ENCODE measurements at regions not wholly inside any gene's neighbourhood (a gene's known extent, or its start where the extent isn't known, plus 50 kb on each side); places are given as distances from the start of the nearest gene placed in this dataset.

DNA sequence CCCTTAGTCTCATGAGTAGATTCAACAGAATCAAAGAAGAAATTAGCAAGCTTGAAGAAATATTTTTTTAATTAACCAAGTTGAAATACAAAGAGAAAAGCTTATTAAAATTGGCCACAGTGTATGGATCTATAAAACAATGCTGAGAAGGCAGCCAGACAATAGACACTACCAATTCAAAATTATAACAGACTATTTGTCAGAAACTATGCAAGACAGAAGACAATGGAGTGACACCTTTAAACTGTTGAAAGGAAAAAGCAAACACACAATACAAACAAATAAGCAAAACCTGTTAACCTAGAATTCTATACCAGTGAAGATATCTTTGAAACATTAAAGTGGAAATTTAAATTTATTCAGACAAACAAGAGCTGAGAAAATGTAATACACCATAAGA is 225.4 kb downstream of the CASP12 start:
- TF ChIP-seq, protein P1, sequence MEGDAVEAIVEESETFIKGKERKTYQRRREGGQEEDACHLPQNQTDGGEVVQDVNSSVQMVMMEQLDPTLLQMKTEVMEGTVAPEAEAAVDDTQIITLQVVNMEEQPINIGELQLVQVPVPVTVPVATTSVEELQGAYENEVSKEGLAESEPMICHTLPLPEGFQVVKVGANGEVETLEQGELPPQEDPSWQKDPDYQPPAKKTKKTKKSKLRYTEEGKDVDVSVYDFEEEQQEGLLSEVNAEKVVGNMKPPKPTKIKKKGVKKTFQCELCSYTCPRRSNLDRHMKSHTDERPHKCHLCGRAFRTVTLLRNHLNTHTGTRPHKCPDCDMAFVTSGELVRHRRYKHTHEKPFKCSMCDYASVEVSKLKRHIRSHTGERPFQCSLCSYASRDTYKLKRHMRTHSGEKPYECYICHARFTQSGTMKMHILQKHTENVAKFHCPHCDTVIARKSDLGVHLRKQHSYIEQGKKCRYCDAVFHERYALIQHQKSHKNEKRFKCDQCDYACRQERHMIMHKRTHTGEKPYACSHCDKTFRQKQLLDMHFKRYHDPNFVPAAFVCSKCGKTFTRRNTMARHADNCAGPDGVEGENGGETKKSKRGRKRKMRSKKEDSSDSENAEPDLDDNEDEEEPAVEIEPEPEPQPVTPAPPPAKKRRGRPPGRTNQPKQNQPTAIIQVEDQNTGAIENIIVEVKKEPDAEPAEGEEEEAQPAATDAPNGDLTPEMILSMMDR (IDR thresholded peaks at IDR 0.05): no peak

GRCh38 chr11:104668797-104669463 is 229.3 kb downstream of the CASP12 start:
- H3K27ac ChIP-seq: no peak overlapping the region

More for the DNA sequence above, 225.4 kb downstream of the CASP12 start:
- Histone ChIP-seq H3K27ac (no peak overlapping the region), H3K4me1 (no peaks in the 10 kb centered on the region), H3K36me3 (no peaks in the 10 kb centered on the region), H3K27me3 (no peaks in the 10 kb centered on the region), H3K9me3 (no peaks in the 10 kb centered on the region), H3K4me3 (no peak overlapping the region)
- DNase-seq (ENCODE audit: low spot score): no peak

DNA sequence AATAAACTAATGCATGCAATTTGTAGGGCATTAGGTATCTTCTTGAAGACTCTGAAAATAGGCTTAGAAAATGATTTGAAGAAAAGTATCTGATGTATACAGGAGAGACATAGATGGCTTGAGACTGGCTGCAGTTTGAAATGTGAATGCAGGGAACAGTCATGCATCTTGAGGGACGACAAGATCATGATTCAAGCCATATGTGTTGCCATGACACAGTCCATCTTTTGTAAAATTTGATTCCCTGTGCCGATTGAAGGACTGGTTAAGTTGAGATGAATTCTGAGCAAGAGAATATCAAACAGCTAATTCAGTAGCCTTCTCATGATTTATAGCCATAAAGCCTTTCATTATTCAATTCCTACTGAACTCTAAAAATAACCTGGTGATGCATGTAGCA is 231.6 kb downstream of the CASP12 start:
- H3K36me3 ChIP-seq: no peaks in the 10 kb centered on the region
- DNase-seq (ENCODE audit: low spot score): no peak
- H3K4me1 ChIP-seq: no peaks in the 10 kb centered on the region
- TF ChIP-seq, protein P1 (IDR thresholded peaks at IDR 0.05): no peak
- no peaks in the 10 kb centered on the region for H3K9me3 ChIP-seq
- no peaks in the 10 kb centered on the region for H3K27me3 ChIP-seq
- H3K27ac ChIP-seq: no peak overlapping the region
- H3K4me3 ChIP-seq: no peak overlapping the region

More at GRCh38 chr11:104668797-104669463, 229.3 kb downstream of the CASP12 start:
- Histone ChIP-seq H3K36me3 (no peaks in the 10 kb centered on the region), H3K9me3 (no peaks in the 10 kb centered on the region), H3K4me1 (no peaks in the 10 kb centered on the region), H3K27me3 (no peaks in the 10 kb centered on the region), H3K4me3 (no peak overlapping the region)
- TF ChIP-seq, protein P1 (IDR thresholded peaks at IDR 0.05): no peak
- no peak for DNase-seq (ENCODE audit: low spot score)

GRCh38 chr11:104665641-104666040 is 232.6 kb downstream of the CASP12 start:
- Histone ChIP-seq H3K4me1 (no peaks in the 10 kb centered on the region), H3K27ac (no peak overlapping the region), H3K4me3 (no peak overlapping the region), H3K27me3 (no peaks in the 10 kb centered on the region), H3K36me3 (no peaks in the 10 kb centered on the region), H3K9me3 (no peaks in the 10 kb centered on the region)
- TF ChIP-seq, protein P1 (IDR thresholded peaks at IDR 0.05): no peak
- no peak for DNase-seq (ENCODE audit: low spot score)

DNA sequence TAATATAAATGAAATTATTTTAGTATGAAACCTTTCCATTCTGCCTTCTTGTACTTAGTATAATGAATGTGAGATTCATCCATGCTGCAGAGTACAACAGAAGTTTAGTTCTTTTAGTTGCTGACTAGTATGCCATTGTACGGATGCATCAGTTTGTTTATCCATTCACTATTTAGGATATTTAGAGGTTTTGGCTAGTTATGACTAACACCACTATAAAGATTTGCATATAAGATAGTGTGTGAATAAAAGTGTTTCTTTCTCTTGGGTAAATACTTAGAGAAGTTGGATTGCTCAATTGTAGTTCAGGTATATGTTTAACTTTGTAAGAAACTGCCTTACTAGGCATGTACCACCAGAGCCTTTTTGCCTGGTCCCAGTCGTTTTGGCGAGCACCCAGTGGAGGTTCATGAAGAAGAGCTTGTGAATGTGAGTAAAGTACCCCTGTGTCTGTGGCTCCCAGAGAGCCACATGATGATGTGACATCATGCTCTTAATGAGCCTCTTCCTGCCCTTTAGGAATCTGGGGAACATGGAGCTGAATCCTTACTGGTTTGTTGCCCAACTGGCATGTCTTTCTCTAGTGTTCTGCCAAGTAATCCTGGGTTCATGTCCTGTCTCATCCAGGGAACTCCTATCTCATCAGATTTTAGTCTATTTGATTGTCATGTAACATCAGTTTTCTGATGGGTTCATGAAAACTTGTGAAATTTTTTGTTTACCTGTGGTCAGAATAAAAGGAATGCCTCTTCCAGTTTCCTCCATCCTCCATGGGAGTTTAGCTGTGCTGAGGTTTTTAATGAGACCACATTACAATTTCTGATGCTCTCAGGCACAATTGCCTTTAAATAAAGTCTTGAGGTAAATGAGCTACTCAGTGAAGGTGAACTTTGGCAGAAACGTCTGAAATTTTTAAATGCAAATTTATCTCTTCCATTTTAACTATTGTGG is 234.8 kb downstream of the CASP12 start:
- no peaks in the 10 kb centered on the region for H3K36me3 ChIP-seq
- no peak for DNase-seq (ENCODE audit: low spot score)
- H3K27me3 ChIP-seq: no peaks in the 10 kb centered on the region
- H3K9me3 ChIP-seq: no peaks in the 10 kb centered on the region
- H3K4me3 ChIP-seq: no peak overlapping the region
- TF ChIP-seq, protein P1 (IDR thresholded peaks at IDR 0.05): no peak
- H3K4me1 ChIP-seq: no peaks in the 10 kb centered on the region
- H3K27ac ChIP-seq: no peak overlapping the region
